ENCODE measurements at regions not wholly inside any gene's neighbourhood (a gene's known extent, or its start where the extent isn't known, plus 50 kb on each side); places are given as distances from the start of the nearest gene placed in this dataset.

- DNase-seq (ENCODE audit: low spot score) = no peak
Observed at GRCh38 chr13:89803839-89804238, 1543.6 kb upstream of the MIR17HG start.

DNA sequence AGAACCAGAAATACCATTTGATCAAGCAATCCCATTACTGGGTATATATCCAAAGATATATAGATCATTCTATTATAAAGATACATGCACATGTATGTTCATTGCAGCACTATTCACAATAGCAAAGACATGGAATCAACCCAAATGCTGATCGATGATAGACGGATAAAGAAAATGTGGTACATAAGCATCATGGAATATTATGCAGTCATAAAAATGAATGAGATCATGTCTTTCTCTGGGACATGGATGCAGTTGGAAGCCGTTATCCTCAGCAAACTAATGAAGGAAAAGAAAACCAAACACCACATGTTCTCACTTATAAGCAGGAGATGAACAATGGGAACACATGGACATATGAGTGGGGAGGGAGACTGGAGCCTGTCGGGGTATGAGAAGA, 1540.9 kb upstream of the MIR17HG start:
- no peak for DNase-seq (ENCODE audit: low spot score)

GRCh38 chr13:89812856-89813255, 1534.6 kb upstream of the MIR17HG start:
- no peak for DNase-seq (ENCODE audit: low spot score)

DNA sequence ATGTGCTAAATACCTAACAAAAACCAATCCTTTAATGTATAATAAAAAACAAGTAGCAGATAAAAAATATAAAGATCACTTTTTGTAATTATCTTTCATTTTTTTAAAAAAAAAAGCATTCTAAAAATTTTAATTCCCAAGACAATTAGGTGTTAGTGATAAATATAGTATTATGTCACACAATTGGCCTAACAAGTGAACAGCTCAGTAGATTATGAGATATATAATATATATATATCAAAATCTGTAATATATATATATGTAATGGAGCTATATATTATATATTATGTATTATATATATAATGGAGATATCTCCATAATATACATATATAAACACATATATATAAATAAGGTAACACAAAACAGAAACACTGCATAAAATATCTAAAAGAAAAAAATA, 1531.1 kb upstream of the MIR17HG start:
- no peak for DNase-seq (ENCODE audit: low spot score)

DNA sequence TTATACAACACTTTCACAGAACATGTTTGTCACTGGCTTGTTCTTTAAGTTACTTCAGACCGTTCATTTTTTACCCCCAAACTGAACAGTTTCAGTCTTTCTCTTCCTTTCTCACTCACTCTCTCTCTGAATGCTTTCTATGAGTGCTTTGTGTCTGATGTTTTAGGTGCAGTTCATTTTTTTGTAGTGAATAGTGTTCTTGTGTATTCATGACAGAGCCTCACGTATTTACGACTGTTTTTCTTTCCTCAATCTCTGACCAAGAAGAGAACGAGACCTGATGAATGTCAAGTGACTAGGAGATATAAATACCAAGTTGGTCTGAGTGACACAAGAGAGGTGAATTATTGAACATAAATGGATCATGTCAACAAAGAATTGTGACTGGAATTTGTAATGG, 1525.0 kb upstream of the MIR17HG start:
- no peak for DNase-seq (ENCODE audit: low spot score)

GRCh38 chr13:89827552-89827951, 1519.9 kb upstream of the MIR17HG start:
- DNase-seq (ENCODE audit: low spot score) = no peak

GRCh38 chr13:89828506-89828905, 1519.0 kb upstream of the MIR17HG start:
- no peak for DNase-seq (ENCODE audit: low spot score)

DNA sequence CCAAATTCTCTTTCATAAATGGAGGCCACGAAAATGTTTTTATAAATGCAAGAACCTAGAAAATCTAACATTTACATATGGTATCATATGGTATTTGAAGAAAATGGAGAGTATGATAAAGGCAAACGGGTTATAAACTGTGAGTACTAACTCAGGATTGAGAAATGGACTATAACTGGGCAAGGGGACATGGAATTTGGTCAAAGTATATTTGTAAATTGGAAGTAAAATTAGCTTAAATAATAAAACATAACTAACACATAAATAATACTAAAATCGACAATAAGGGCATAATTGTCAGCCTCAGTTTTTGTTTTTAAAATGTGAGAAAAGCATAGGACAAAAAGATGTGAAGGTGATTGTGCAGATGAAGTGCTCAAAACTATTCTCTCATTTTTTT, 1516.3 kb upstream of the MIR17HG start:
- no peak for DNase-seq (ENCODE audit: low spot score)

- DNase-seq (ENCODE audit: low spot score) = no peak
Observed at GRCh38 chr13:89832827-89833226, 1514.7 kb upstream of the MIR17HG start.

- DNase-seq (ENCODE audit: low spot score) = no peak
Observed at GRCh38 chr13:89843621-89844020, 1503.9 kb upstream of the MIR17HG start.

DNA sequence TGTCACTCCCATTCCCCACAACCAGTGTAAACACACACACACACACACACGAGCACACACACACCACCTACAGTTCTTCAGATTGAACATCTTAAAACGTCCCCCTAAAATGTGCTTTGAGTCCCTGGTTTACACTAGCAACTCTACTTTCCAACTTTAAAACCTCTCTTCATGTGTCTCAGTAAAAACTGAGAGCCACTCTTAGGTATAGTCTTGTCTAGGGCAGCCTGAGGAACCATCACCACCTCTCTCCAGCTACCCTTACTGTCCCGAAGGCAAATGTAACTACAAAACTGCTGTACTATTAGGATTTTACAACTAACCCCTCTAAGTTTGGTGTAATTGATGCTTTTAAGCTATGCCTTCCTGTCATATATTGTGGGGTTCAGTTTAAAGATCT, 1501.6 kb upstream of the MIR17HG start:
- DNase-seq (ENCODE audit: low spot score) = no peak

DNA sequence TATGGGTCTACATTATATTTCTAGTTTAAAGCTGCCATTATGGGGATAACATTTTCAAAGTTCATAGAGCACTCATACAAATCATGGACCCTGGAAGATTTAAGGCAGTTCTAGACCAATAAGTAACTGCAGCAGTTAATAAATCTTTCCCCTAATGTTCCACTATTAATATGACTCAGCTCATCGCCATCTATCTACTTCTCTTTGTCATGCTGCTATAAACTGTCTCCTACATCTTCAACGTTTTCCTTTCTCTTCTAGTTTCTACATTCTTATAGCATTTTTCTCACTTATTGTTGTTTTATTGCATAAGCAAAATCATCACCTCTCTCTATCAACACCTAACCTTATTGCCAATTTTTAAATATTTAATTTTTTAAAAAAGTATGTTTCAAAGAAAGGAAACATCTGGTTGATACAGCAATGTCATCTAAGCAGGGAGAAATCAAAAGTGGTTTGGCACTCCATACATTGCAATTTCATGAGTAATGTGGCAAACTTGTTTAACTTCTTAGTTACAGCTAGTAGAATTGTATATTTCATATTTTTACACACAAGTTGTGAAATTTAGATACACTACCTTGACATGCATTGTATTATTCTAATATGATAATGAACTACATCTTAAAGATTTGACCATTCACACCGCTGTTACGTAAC, 1500.4 kb upstream of the MIR17HG start:
- no peak for DNase-seq (ENCODE audit: low spot score)

GRCh38 chr13:89852570-89852969, 1494.9 kb upstream of the MIR17HG start:
- no peak for DNase-seq (ENCODE audit: low spot score)

- DNase-seq (ENCODE audit: low spot score) = no peak
Observed at GRCh38 chr13:89856512-89856911, 1491.0 kb upstream of the MIR17HG start.

GRCh38 chr13:89857502-89857901, 1490.0 kb upstream of the MIR17HG start:
- DNase-seq (ENCODE audit: low spot score) = no peak

DNA sequence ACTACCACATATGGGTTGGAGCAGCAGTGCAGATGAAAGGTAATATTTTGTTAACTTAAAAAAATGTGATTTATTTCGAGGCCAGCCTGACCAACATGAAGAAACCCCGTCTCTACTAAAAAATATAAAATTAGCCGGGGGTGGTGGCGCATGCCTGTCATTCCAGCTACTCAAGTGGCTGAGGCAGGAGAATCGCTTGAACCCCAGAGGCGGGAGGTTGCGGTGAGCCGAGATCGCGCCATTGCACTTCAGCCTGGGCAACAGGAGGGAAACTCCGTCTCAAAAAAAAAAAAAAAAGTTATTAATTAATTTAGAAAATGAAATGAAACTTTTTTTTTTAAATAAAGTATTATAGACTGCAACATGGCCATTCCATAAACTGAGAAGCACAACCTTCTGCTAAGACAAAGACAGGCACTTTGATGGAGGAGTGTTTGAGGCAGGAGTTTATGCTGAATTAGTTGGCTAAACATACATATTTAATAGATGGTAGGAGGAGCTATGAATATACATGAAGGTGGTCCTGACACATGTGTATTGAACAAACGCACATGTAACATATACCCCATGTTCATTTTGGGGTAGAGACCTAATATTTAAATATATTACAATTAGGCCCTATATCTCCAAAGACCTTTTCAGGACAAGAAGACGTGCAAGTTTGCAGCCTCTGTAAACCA, 1485.3 kb upstream of the MIR17HG start:
- DNase-seq (ENCODE audit: low spot score) = no peak

GRCh38 chr13:89862691-89863036, 1484.8 kb upstream of the MIR17HG start:
- no peak for DNase-seq (ENCODE audit: low spot score)

- DNase-seq (ENCODE audit: low spot score) = no peak
Observed at GRCh38 chr13:89865164-89866064, 1482.1 kb upstream of the MIR17HG start.

DNA sequence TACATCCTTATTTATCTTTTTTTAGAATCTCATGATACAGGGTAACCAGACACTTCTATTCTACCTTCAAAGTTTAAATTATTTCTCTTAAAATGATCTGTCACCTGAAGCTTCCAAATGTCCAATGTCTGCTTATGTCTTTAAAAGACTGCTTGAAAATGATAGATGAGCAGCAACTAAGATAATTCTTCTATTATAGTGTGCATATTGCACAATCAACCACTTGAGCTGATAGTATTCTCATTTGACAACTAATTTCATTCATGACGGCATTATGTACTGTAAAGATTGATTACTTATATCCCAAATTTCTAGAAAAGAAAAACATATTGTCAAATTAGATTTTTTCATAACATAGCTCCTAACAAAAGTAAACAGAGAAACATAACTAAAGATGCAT, 1478.2 kb upstream of the MIR17HG start:
- no peak for DNase-seq (ENCODE audit: low spot score)

GRCh38 chr13:89878904-89879303, 1468.6 kb upstream of the MIR17HG start:
- no peak for DNase-seq (ENCODE audit: low spot score)

DNA sequence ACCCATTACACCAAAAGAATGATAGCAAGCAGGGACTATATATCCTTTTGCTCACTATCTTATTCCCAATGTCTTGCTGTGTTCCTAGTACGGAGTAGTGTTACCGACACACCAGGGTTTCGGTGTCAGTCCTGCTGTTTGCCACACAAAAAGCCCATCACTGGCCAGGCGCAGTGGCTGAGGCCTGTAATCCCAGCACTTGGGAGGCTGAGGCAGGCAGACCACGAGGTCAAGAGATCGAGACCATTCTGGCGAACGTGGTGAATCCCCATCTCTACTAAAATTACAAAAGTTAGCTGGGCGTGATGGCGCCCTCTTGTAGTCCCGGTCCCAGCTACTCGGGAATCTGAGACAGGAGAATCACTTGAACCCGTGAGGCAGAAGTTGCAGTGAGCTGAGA, 1467.3 kb upstream of the MIR17HG start:
- no peak for DNase-seq (ENCODE audit: low spot score)

DNA sequence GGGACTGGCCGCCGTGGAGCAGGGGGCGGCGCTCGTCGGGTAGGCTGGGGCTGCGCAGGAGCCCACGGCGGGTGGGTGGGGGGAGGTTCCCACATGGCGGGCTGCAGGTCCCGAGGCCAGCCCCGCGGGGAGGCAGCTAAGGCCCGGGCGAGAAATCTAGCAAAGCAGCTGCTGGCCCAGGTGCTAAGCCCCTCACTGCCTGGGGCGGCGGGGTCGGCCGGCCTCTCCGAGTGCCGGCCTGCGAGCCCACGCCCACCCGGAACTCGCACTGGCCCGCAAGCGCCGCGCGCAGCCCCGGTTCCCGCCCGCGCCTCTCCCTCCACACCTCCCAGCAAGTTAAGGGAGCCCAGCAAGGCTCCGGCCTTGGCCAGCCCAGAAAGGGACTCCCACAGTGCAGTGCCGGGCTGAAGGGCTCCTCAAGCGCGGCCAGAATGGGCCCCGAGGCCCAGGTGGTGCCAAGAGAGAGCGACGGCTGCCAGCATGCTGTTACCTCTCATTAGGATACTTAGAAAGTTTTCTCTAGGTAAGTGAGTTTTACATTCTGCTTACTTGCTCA, 1463.5 kb upstream of the MIR17HG start:
- no peak for DNase-seq (ENCODE audit: low spot score)

GRCh38 chr13:89890806-89891205, 1456.7 kb upstream of the MIR17HG start:
- no peak for DNase-seq (ENCODE audit: low spot score)

Measured in mucosa of gallbladder (tissue), 1 donor.